Chondrocyte (in vitro differentiated cells): ENCODE measurements at regions not wholly inside any gene's neighbourhood (a gene's known extent, or its start where the extent isn't known, plus 50 kb on each side); places are given as distances from the start of the nearest gene placed in this dataset.
"Not testable (repeated sequence)": the region's sequence is repeated elsewhere in the genome, so short reads cannot be mapped to it uniquely, and the experiment has no call there.

ENCODE experiments used
- DNase-seq: peaks from one replicate; pipeline ENCODE4 v3.0.0; 2021; ENCODE audit warnings: mixed read lengths, low spot score
- H3K27ac Mint-ChIP-seq: one replicate; pipeline ENCODE4 v1.8.0; 2021; ENCODE audit warnings: mild to moderate bottlenecking, moderate library complexity, mixed read lengths; ENCODE audit not compliant: unreplicated experiment
- H3K27me3 Mint-ChIP-seq: 2 replicates; pipeline ENCODE4 v1.8.0; 2021; ENCODE audit warnings: low read depth, mixed read lengths
- H3K36me3 Mint-ChIP-seq: 2 replicates; pipeline ENCODE4 v1.8.0; 2021; ENCODE audit warnings: low read depth, mixed read lengths
- H3K4me1 Mint-ChIP-seq: 2 replicates; pipeline ENCODE4 v1.8.0; 2021; ENCODE audit warnings: low read depth, mild to moderate bottlenecking, mixed read lengths
- H3K4me3 Mint-ChIP-seq: one replicate; pipeline ENCODE4 v1.8.0; 2021; ENCODE audit warnings: mild to moderate bottlenecking, moderate library complexity, mixed read lengths; ENCODE audit not compliant: unreplicated experiment
- H3K9me3 Mint-ChIP-seq: 2 replicates; pipeline ENCODE4 v1.8.0; 2021; ENCODE audit warnings: low read depth, mixed read lengths
- CTCF ChIP-seq: fragments of 200-600 bp; sonication (generic); IDR thresholded peaks from 2 replicates; pipeline ENCODE4 v1.5.0; 2021; ENCODE audit warnings: antibody characterized with exemption, mild to moderate bottlenecking, moderate library complexity

DNA sequence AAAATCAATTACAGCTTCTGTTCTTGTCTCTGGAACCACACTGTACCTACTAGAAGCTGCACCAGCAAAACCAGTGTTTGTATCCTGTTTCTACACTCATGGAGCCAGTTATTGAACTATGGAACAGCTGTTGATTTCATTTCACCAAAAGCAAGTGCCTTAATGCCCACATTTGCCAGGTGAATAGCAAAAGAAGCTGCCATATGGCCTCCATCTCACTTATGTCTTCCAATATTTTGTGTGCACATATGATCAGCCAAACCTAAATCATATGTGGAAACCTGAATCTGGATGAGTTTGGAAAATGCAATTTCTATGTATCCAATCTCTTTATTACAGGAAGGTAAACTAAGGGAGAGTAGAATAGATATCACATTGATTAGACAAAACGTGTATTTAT lies 415.8 kb upstream of the GRID2 start:
- Mint-ChIP-seq H3K27me3 (peaks cover 2% of the 10 kb centered on the region), H3K36me3 (no peaks in the 10 kb centered on the region), H3K4me1 (no peaks in the 10 kb centered on the region), H3K4me3 (no peak overlapping the region), H3K27ac (no peak overlapping the region), H3K9me3 (peaks cover 4% of the 10 kb centered on the region)
- no peak for DNase-seq
- TF ChIP-seq CTCF, result no peak

DNA sequence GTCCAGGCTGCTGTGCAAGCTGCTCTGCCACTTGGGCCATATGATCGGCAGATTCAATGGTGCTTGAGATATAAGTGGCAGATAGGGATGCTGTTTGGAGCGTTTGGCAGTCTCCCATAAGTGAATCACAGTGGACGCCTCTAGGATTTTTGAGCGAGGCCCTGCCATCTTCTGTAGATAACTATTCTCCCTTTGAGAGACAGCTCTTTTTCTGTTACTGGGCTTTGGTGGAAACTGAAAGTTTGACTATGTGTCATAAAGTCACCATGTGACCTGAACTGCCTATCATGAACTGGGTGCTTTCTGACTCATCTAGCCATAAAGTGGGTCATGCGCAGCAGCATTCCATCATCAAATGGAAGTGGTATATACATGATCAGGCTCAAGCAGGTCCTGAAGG lies 412.5 kb upstream of the GRID2 start:
- not testable (repeated sequence) for H3K4me1 Mint-ChIP-seq, H3K9me3 Mint-ChIP-seq, H3K4me3 Mint-ChIP-seq, H3K36me3 Mint-ChIP-seq, H3K27me3 Mint-ChIP-seq, DNase-seq, H3K27ac Mint-ChIP-seq

DNA sequence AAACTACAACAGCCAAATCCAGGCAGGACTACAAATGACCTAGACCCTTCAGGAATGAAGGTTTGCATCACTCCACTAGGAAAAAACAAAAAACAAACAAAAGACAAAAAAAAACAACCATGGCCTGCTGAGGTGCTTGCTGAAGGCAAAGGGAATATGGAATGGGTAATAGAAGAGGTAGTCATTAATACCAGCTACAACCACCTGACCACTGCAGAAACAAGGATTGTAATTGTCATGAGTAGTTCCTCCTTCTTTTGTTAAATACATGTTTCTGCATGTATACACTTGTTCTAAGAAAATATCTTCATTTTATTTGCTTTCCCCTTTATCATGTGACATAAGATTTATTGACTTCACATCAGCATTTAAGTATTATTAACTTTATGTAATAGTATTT lies 409.8 kb upstream of the GRID2 start:
- Mint-ChIP-seq H3K36me3 (no peaks in the 10 kb centered on the region), H3K9me3 (peaks cover 10% of the 10 kb centered on the region), H3K27ac (no peak overlapping the region), H3K27me3 (no peaks in the 10 kb centered on the region), H3K4me3 (no peak overlapping the region), H3K4me1 (no peaks in the 10 kb centered on the region)
- DNase-seq, result no peak
- TF ChIP-seq CTCF, result no peak

- H3K36me3 Mint-ChIP-seq, result no peaks in the 10 kb centered on the region
- peaks cover under 1% of the 10 kb centered on the region for H3K27me3 Mint-ChIP-seq
- no peak for TF ChIP-seq CTCF
- no peaks in the 10 kb centered on the region for H3K9me3 Mint-ChIP-seq
- H3K4me1 Mint-ChIP-seq, result no peaks in the 10 kb centered on the region
- H3K4me3 Mint-ChIP-seq, result no peak overlapping the region
- H3K27ac Mint-ChIP-seq, result no peak overlapping the region
- no peak for DNase-seq
These were observed 399.2 kb upstream of the GRID2 start for GRCh38 chr4:91904556-91904955.

DNA sequence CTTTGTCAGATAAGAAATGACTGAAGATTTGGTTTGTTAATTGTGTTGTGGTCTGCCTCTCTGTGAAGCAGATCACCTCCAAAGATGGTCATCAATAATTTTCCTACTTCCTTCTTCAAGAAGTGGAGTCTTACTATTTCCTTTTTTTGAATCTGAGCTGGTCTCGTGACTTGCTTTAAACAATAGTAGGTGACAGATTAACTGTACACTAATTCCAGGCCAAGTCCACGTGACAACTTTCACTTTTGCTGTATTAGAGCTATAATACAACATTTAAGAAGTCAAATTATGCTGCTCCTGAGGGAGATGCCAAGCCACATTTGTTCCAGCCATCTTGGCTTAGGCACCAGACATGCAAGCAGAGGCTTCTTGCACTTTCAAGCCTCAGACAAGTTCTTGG lies 393.8 kb upstream of the GRID2 start:
- Mint-ChIP-seq H3K4me3 (no peak overlapping the region), H3K4me1 (no peaks in the 10 kb centered on the region), H3K9me3 (no peaks in the 10 kb centered on the region), H3K36me3 (no peaks in the 10 kb centered on the region), H3K27me3 (peaks cover 3% of the 10 kb centered on the region), H3K27ac (no peak overlapping the region)
- no peak for TF ChIP-seq CTCF
- DNase-seq, result no peak

DNA sequence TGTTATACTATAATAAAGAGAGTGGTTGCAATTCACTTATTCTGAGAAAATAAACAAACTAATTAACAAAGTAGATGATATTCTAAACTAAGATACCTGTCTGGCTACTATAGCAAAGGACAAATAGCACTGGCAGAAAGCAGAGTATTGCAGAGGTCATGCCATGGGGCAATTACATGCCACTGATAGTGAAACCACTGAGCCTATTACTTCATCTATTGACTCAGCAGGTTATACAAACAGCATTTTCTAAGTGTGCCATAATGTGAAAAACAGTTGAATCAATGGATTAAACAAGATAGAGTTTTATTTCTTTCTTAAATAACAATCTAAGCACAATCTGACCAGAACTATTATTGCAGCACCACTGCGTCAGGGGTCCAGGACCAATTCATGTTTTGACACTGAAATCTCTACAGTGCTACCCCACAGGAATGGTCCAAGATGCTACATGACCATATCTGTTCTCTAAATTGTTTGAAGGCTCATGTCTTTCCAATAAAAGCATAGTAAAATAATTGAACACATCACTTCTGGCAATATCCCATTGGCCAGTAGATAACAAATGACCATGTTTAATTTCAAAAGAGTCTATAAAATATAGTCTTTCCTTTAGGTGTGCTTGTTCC lies 389.5 kb upstream of the GRID2 start:
- no peaks in the 10 kb centered on the region for H3K9me3 Mint-ChIP-seq

More for the DNA sequence above, 389.5 kb upstream of the GRID2 start:
- H3K27me3 Mint-ChIP-seq, result peaks cover 5% of the 10 kb centered on the region
- no peak overlapping the region for H3K27ac Mint-ChIP-seq
- no peak overlapping the region for H3K4me3 Mint-ChIP-seq
- H3K36me3 Mint-ChIP-seq, result no peaks in the 10 kb centered on the region
- no peaks in the 10 kb centered on the region for H3K4me1 Mint-ChIP-seq
- no peak for TF ChIP-seq CTCF
- no peak for DNase-seq
